Peyer's patch (tissue), 4 donors: ENCODE measurements at regions not wholly inside any gene's neighbourhood (a gene's known extent, or its start where the extent isn't known, plus 50 kb on each side); places are given as distances from the start of the nearest gene placed in this dataset.

Source experiments
- CTCF ChIP-seq, 6 experiments: fragments of 450-650 bp in 4 of 6; fragments of 200-600 bp in 2 of 6; sonication (generic) in 1 of 6; IDR thresholded peaks; one replicate each; pipeline ENCODE4 v1.5.1; 2017 to 2019; ENCODE audit warnings: antibody characterized with exemption in 6 of 6, mild to moderate bottlenecking in 3 of 6, moderate library complexity in 1 of 6
- POLR2A ChIP-seq, 2 donors: fragments of 450-650 bp; IDR thresholded peaks; one replicate each; pipeline ENCODE4 v1.5.1; 2017; ENCODE audit warnings: antibody characterized with exemption in 2 of 2, mild to moderate bottlenecking in 2 of 2, moderate library complexity in 2 of 2

- TF ChIP-seq POLR2A (IDR thresholded peaks at IDR 0.05) (no peak), CTCF (IDR thresholded peaks at IDR 0.05) (no peak)
Observed at GRCh38 chr6:74690365-74690764, 515.5 kb downstream of the COL12A1 start.
